ENCODE measurements at regions not wholly inside any gene's neighbourhood (a gene's known extent, or its start where the extent isn't known, plus 50 kb on each side); places are given as distances from the start of the nearest gene placed in this dataset.
"Not testable (repeated sequence)": the region's sequence is repeated elsewhere in the genome, so short reads cannot be mapped to it uniquely, and the experiment has no call there.

- no peak overlapping the region for H3K27ac ChIP-seq
Measured at GRCh38 chr13:80499536-80500290, 158.8 kb upstream of the SPRY2 start.

DNA sequence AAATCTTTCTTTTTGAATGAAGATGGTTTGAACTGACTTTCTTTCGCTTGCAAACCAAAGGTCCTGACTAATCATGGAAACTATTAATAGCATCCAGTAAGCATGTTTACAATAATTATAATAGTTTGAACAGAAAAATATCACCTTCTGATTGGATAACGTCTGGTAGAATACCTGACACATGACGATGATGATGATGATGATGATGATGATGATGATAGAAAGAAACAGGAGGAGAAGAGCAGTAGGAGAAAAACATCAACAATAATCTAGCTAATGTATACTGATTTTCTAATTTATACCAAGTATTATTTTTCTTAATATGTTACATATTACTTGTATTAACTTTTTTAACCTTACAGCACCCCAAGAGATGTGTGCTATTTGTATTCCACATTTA, 157.5 kb upstream of the SPRY2 start:
- WGBS, 2 donors (ENCODE audit: low coverage in 1 of 2) = 36 to 67% methylated on average over 3 of the region's 3 CpGs
- H3K27ac ChIP-seq = no peak overlapping the region
- no peaks in the 10 kb centered on the region for H3K36me3 ChIP-seq
- ATAC-seq = no peak
- no peaks in the 10 kb centered on the region for H3K4me1 ChIP-seq
- H3K27me3 ChIP-seq = no peaks in the 10 kb centered on the region
- no peaks in the 10 kb centered on the region for H3K9me3 ChIP-seq
- TF ChIP-seq POLR2A (IDR thresholded peaks at IDR 0.05) = no peak
- no peak for TF ChIP-seq POLR2AphosphoS5 (IDR thresholded peaks at IDR 0.05)
- TF ChIP-seq, protein P1, sequence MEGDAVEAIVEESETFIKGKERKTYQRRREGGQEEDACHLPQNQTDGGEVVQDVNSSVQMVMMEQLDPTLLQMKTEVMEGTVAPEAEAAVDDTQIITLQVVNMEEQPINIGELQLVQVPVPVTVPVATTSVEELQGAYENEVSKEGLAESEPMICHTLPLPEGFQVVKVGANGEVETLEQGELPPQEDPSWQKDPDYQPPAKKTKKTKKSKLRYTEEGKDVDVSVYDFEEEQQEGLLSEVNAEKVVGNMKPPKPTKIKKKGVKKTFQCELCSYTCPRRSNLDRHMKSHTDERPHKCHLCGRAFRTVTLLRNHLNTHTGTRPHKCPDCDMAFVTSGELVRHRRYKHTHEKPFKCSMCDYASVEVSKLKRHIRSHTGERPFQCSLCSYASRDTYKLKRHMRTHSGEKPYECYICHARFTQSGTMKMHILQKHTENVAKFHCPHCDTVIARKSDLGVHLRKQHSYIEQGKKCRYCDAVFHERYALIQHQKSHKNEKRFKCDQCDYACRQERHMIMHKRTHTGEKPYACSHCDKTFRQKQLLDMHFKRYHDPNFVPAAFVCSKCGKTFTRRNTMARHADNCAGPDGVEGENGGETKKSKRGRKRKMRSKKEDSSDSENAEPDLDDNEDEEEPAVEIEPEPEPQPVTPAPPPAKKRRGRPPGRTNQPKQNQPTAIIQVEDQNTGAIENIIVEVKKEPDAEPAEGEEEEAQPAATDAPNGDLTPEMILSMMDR (IDR thresholded peaks at IDR 0.05) = no peak
- no peak for TF ChIP-seq EP300 (IDR thresholded peaks at IDR 0.05)
- no peak overlapping the region for H3K4me3 ChIP-seq

More at GRCh38 chr13:80499536-80500290, 158.8 kb upstream of the SPRY2 start:
- H3K36me3 ChIP-seq = no peaks in the 10 kb centered on the region
- no peaks in the 10 kb centered on the region for H3K27me3 ChIP-seq
- WGBS, 2 donors (ENCODE audit: low coverage in 1 of 2) = 70 to 77% methylated on average over 4 of the region's 4 CpGs
- no peak overlapping the region for H3K4me3 ChIP-seq
- no peaks in the 10 kb centered on the region for H3K4me1 ChIP-seq
- H3K9me3 ChIP-seq = peaks cover 0 to 5% (median 0%) of the 10 kb centered on the region in 3 donors
- no peak for ATAC-seq
- no peak for TF ChIP-seq POLR2AphosphoS5 (IDR thresholded peaks at IDR 0.05)
- TF ChIP-seq, protein P1 (IDR thresholded peaks at IDR 0.05) = no peak
- no peak for TF ChIP-seq POLR2A (IDR thresholded peaks at IDR 0.05)
- TF ChIP-seq EP300 (IDR thresholded peaks at IDR 0.05) = no peak

DNA sequence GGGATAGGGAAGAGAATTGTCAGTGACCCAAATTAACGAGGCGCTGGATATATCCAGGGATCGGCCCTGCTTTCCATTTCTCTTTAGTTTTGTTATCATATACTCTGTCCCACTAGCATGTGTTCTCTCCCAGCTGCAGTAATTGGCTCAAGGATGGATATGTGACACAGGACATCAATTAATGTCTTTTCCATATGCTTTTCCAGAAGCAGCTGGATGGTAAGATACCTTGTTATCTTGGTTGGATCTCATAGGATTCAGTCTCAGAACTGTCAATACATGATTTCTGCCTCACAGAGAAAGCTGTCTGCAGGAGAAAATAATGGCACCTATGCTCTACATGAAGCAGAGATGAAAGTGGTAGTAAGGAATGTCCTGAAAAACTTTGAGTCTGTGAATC, 157.1 kb upstream of the SPRY2 start:
- 29 to 50% methylated on average over 3 of the region's 3 CpGs for WGBS, 2 donors (ENCODE audit: low coverage in 1 of 2)

DNA sequence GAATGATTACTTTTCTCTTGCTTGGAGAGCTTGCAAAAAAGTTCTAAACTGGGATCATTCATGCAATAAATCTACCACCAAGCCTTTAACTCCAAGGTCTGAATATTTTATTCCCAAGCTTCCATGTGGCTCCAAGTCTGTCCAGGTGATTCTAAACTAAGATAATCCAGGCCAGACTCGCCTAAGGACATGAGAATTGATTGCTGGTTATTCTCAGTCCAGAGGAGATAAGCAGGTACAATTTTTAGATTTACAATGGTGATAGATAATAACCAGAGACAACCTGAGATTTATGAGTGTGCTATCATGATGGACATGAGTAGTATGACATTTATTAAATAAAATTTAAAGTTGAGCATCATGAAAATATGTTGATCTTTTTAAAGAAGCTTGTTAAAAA, 156.5 kb upstream of the SPRY2 start:
- Histone ChIP-seq H3K27me3 (no peaks in the 10 kb centered on the region), H3K9me3 (no peaks in the 10 kb centered on the region), H3K4me1 (no peaks in the 10 kb centered on the region), H3K36me3 (no peaks in the 10 kb centered on the region), H3K27ac (no peak overlapping the region), H3K4me3 (no peak overlapping the region)
- no peak for ATAC-seq
- WGBS, 2 donors (ENCODE audit: low coverage in 1 of 2) = 36% methylated on average over 1 of the region's 1 CpG; no CpG with 5 or more reads in 1 of the 2 donors
- TF ChIP-seq, protein P1 (IDR thresholded peaks at IDR 0.05) = no peak
- TF ChIP-seq EP300 (IDR thresholded peaks at IDR 0.05) (no peak), POLR2A (IDR thresholded peaks at IDR 0.05) (no peak)

More for the DNA sequence above, 157.1 kb upstream of the SPRY2 start:
- Histone ChIP-seq H3K9me3 (no peaks in the 10 kb centered on the region), H3K27me3 (no peaks in the 10 kb centered on the region), H3K27ac (no peak overlapping the region), H3K4me3 (no peak overlapping the region), H3K4me1 (no peaks in the 10 kb centered on the region), H3K36me3 (no peaks in the 10 kb centered on the region)
- no peak for ATAC-seq
- TF ChIP-seq POLR2A (IDR thresholded peaks at IDR 0.05) (no peak), EP300 (IDR thresholded peaks at IDR 0.05) (no peak), POLR2AphosphoS5 (IDR thresholded peaks at IDR 0.05) (no peak)
- TF ChIP-seq, protein P1 (IDR thresholded peaks at IDR 0.05) = no peak

DNA sequence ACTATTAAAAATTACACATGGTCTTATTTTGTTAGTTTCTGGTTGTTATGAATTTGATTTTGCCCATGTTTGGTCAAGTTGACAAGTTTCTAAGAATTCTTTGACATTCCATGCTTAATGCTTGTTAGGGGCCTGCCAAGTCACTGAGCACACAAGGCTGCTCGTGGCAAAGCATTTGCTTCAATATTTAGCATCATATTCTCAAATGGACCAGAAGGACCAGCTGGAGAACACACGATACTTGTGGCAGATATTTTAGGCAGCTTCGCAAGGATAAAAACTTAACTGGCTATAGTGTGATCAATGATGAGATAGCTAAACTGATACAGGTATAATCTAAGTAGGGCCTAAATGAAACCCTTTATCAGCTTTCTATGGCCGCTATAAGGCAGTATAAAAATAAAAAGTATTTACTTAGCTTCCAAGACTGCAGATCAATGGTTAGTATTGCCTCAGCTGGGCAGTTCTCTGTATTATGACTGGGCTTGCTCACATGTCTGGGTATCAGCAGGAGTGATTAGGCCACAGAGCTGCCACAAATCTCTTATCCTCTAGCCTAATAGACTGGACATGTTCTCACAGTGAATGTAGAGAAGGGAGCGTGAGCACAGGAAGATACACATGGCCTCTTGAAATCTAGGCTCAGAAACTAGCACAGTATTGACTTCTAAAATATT, 155.9 kb upstream of the SPRY2 start:
- ATAC-seq = no peak
- Histone ChIP-seq H3K9me3 (no peaks in the 10 kb centered on the region), H3K36me3 (no peaks in the 10 kb centered on the region), H3K4me1 (no peaks in the 10 kb centered on the region), H3K27me3 (no peaks in the 10 kb centered on the region), H3K4me3 (no peak overlapping the region), H3K27ac (no peak overlapping the region)
- no peak for TF ChIP-seq EP300 (IDR thresholded peaks at IDR 0.05)
- 75 to 88% methylated on average over 4 of the region's 5 CpGs for WGBS, 2 donors (ENCODE audit: low coverage in 1 of 2)

GRCh38 chr13:80490491-80490943, 149.6 kb upstream of the SPRY2 start:
- not testable (repeated sequence) for H3K27ac ChIP-seq, H3K4me3 ChIP-seq, H3K9me3 ChIP-seq, ATAC-seq, H3K27me3 ChIP-seq, H3K4me1 ChIP-seq, H3K36me3 ChIP-seq
- WGBS, 2 donors (ENCODE audit: low coverage in 1 of 2) = 94% methylated on average over 17 of the region's 36 CpGs; no CpG with 5 or more reads in 1 of the 2 donors

All from gastroesophageal sphincter (tissue), 4 donors.